ENCODE measurements at regions not wholly inside any gene's neighbourhood (a gene's known extent, or its start where the extent isn't known, plus 50 kb on each side); places are given as distances from the start of the nearest gene placed in this dataset.

- TF ChIP-seq CTCF (IDR thresholded peaks at IDR 0.05) (no peak), POLR2A (IDR thresholded peaks at IDR 0.05) (no peak)
These were observed 272.5 kb upstream of the RUNX1 start for GRCh38 chr21:35321322-35322200.
